Neuronal stem cell (in vitro differentiated cells): ENCODE measurements at regions not wholly inside any gene's neighbourhood (a gene's known extent, or its start where the extent isn't known, plus 50 kb on each side); places are given as distances from the start of the nearest gene placed in this dataset.

Experiments
- DNase-seq: peaks from one replicate; pipeline ENCODE4 v3.0.0-alpha.2; 2013; ENCODE audit warnings: low spot score
- H2AFZ ChIP-seq: one replicate; pipeline ENCODE4 v1.6.1; 2013; ENCODE audit warnings: mild to moderate bottlenecking, low read length, inconsistent platforms
- H2AK5ac ChIP-seq: 2 replicates; pipeline ENCODE4 v1.6.1; 2013; ENCODE audit warnings: low read depth, mild to moderate bottlenecking, inconsistent platforms, low read length, moderate library complexity, mixed read lengths
- H2BK120ac ChIP-seq: 2 replicates; pipeline ENCODE4 v1.6.1; 2013; ENCODE audit warnings: low read depth, mild to moderate bottlenecking, inconsistent platforms, low read length, moderate library complexity, mixed read lengths
- H2BK12ac ChIP-seq: one replicate; pipeline ENCODE4 v1.6.1; 2013; ENCODE audit warnings: low read length, inconsistent platforms
- H2BK15ac ChIP-seq: 2 replicates; pipeline ENCODE4 v1.6.1; 2013; ENCODE audit warnings: mild to moderate bottlenecking, low read length, inconsistent platforms, mixed read lengths
- H2BK5ac ChIP-seq: one replicate; pipeline ENCODE4 v1.6.1; 2013; ENCODE audit warnings: inconsistent platforms, mild to moderate bottlenecking, low read length, moderate library complexity
- H3K14ac ChIP-seq: one replicate; pipeline ENCODE4 v1.6.1; 2013; ENCODE audit warnings: low read length, inconsistent platforms
- H3K18ac ChIP-seq: 2 replicates; pipeline ENCODE4 v1.6.1; 2013; ENCODE audit warnings: low read length, inconsistent platforms
- H3K23ac ChIP-seq: 2 replicates; pipeline ENCODE4 v1.6.1; 2013; ENCODE audit warnings: low read depth, mild to moderate bottlenecking, mixed read lengths, low read length, inconsistent platforms; ENCODE audit not compliant: poor library complexity
- H3K27ac ChIP-seq: replicated peaks from 3 replicates; pipeline ENCODE4 v1.5.1; 2013; ENCODE audit warnings: low read length, inconsistent platforms
- H3K27me3 ChIP-seq, 3 experiments: 2 replicates each; pipeline ENCODE4 v1.6.1; 2013; ENCODE audit warnings: low read length in 3 of 3, mild to moderate bottlenecking in 2 of 3, inconsistent platforms in 1 of 3, low read depth in 1 of 3, mixed read lengths in 1 of 3, moderate library complexity in 1 of 3; ENCODE audit not compliant: control insufficient read depth in 3 of 3, insufficient read depth in 3 of 3
- H3K36me3 ChIP-seq, 2 donors: replicated peaks in 1 of 2; 2 replicates each; pipeline ENCODE4 v1.6.1; 2013; ENCODE audit warnings: low read length in 2 of 2; ENCODE audit not compliant: control insufficient read depth in 2 of 2, insufficient read depth in 2 of 2
- H3K4ac ChIP-seq: 2 replicates; pipeline ENCODE4 v1.6.1; 2013; ENCODE audit warnings: inconsistent platforms, mild to moderate bottlenecking, low read length, moderate library complexity
- H3K4me1 ChIP-seq, 2 donors: 1 replicate in 1 of 2; 2 replicates in 1 of 2; pipeline ENCODE4 v1.6.1; 2013; ENCODE audit warnings: low read length in 2 of 2, low read depth in 1 of 2; ENCODE audit not compliant: control insufficient read depth in 2 of 2, insufficient read depth in 1 of 2
- H3K4me2 ChIP-seq: one replicate; pipeline ENCODE4 v1.6.1; 2013; ENCODE audit warnings: mild to moderate bottlenecking, low read length, inconsistent platforms; ENCODE audit not compliant: insufficient read depth, poor library complexity, severe bottlenecking
- H3K4me3 ChIP-seq, 2 donors: 2 replicates each; pipeline ENCODE4 v1.5.1; 2013; ENCODE audit warnings: low read length in 2 of 2, mild to moderate bottlenecking in 2 of 2, inconsistent platforms in 1 of 2, moderate library complexity in 1 of 2
- H3K79me1 ChIP-seq: one replicate; pipeline ENCODE4 v1.6.1; 2013; ENCODE audit warnings: low read depth, mild to moderate bottlenecking, inconsistent platforms, low read length, moderate library complexity
- H3K9ac ChIP-seq: one replicate; pipeline ENCODE4 v1.6.1; 2013; ENCODE audit warnings: mild to moderate bottlenecking, low read depth, low read length, inconsistent platforms; ENCODE audit not compliant: poor library complexity
- H3K9me3 ChIP-seq, 2 donors: replicated peaks in 1 of 2; 2 replicates each; pipeline versions ENCODE3 to v1.6.1; 2013; ENCODE audit warnings: low read length in 2 of 2, mild to moderate bottlenecking in 2 of 2, inconsistent platforms in 1 of 2, low read depth in 1 of 2, mixed read lengths in 1 of 2, moderate library complexity in 1 of 2; ENCODE audit not compliant: control insufficient read depth in 2 of 2, insufficient read depth in 1 of 2
- H4K8ac ChIP-seq: one replicate; pipeline ENCODE4 v1.6.1; 2013; ENCODE audit warnings: low read depth, mild to moderate bottlenecking, inconsistent platforms, low read length, moderate library complexity
- H4K91ac ChIP-seq: one replicate; pipeline ENCODE4 v1.6.1; 2013; ENCODE audit warnings: low read length, low read depth, mild to moderate bottlenecking, inconsistent platforms; ENCODE audit not compliant: poor library complexity
- WGBS, 2 donors: extraction: QIAGEN DNeasy Blood & Tissue Kit; methylation state at CpG; one replicate each; pipeline ENCODE4 v1.1.7; 2013; ENCODE audit warnings: missing lambda C conversion rate in 2 of 2, mixed read lengths in 1 of 2; ENCODE audit not compliant: insufficient read length in 2 of 2, insufficient replicate concordance in 1 of 2; ENCODE audit errors: extremely low coverage in 2 of 2; 5-methylcytosine and 5-hydroxymethylcytosine counted together

DNA sequence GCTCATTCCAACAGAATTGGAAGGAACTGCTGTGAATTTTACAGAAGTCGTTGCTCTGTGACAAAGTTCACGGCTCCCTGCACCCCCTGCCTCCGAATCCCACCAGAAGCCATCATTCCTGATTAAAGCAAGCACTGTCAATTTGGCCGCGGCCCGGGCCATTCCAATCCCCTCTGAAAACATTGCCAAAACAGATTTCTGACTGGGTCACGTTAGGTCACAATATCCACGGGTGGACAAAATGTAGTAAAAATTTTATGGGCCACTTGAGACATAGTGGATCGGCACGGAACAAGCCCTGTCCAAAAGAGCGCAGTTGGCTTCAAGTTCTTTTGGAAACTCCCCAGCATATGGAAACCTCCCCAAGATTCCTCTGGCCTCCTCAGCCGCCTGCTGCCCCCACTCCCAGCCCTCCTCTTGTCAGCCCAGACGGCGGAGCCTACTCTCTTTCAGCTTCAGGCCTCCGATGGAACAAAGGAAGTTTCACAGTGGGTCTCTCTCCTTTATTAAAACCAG is 67.2 kb upstream of the IFNAR2 start:
- no CpG with 5 or more reads among the region's 15 CpGs for WGBS, 2 donors
- no peak overlapping the region for H3K27ac ChIP-seq

DNA sequence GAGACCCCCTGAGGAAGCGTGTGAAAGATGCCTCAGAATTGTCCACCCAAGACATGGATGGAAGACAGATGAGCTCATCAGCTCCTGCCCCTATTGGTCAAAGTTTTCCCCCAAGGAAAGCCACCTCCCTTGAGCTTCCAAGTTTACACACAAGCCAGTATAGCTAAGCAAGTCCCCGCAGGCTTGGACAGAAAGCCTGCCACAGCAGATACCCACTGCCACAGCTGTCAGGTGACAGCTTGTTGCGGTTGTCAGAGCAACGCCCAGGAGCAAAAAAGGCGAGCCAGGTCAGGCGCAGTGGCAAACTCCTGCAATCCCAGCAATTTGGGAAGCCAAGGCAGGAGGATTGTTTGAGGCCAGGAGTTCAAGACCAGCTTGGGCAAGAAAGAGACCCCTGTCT is 60.9 kb upstream of the IFNAR2 start:
- Histone ChIP-seq H3K14ac (no peak overlapping the region), H2AFZ (no peak overlapping the region), H3K36me3 (no peaks in the 10 kb centered on the region), H4K8ac (no peak overlapping the region), H3K18ac (no peak overlapping the region), H3K4me1 (peaks cover 0 to 5% of the 10 kb centered on the region in 2 donors), H3K27me3 (peaks cover 0 to 19% (median 0%) of the 10 kb centered on the region in 3 experiments), H2BK5ac (no peak overlapping the region), H3K4ac (no peak overlapping the region), H2BK120ac (no peak overlapping the region), H3K4me2 (no peak overlapping the region), H2BK12ac (no peak overlapping the region), H2AK5ac (no peak overlapping the region), H2BK15ac (no peak overlapping the region), H3K27ac (no peak overlapping the region), H4K91ac (no peak overlapping the region), H3K79me1 (no peaks in the 10 kb centered on the region), H3K4me3 (no peak overlapping the region), H3K9ac (no peak overlapping the region), H3K23ac (no peak overlapping the region), H3K9me3 (no peaks in the 10 kb centered on the region)
- no CpG with 5 or more reads among the region's 6 CpGs for WGBS, 2 donors
- DNase-seq = no peak

More for the DNA sequence above, 67.2 kb upstream of the IFNAR2 start:
- H2BK120ac ChIP-seq = no peak overlapping the region
- no peaks in the 10 kb centered on the region for H3K79me1 ChIP-seq
- no peak overlapping the region for H4K91ac ChIP-seq
- H2BK5ac ChIP-seq = no peak overlapping the region
- H3K4me3 ChIP-seq = no peak overlapping the region
- H3K27me3 ChIP-seq = peaks cover 0 to 4% (median 0%) of the 10 kb centered on the region in 3 experiments
- no peak overlapping the region for H3K9ac ChIP-seq
- H3K18ac ChIP-seq = no peak overlapping the region
- H2BK12ac ChIP-seq = no peak overlapping the region
- H3K9me3 ChIP-seq = peaks cover 0 to 5% of the 10 kb centered on the region in 2 donors
- peaks cover 3 to 7% of the 10 kb centered on the region in 2 donors for H3K4me1 ChIP-seq
- no peaks in the 10 kb centered on the region for H3K36me3 ChIP-seq
- H3K23ac ChIP-seq = no peak overlapping the region
- H2AK5ac ChIP-seq = no peak overlapping the region
- peak; percentile 45 for DNase-seq
- H3K14ac ChIP-seq = no peak overlapping the region
- no peak overlapping the region for H3K4ac ChIP-seq
- no peak overlapping the region for H4K8ac ChIP-seq
- no peak overlapping the region for H3K4me2 ChIP-seq
- no peak overlapping the region for H2BK15ac ChIP-seq
- peak overlapping the region; percentile 71 for H2AFZ ChIP-seq

DNA sequence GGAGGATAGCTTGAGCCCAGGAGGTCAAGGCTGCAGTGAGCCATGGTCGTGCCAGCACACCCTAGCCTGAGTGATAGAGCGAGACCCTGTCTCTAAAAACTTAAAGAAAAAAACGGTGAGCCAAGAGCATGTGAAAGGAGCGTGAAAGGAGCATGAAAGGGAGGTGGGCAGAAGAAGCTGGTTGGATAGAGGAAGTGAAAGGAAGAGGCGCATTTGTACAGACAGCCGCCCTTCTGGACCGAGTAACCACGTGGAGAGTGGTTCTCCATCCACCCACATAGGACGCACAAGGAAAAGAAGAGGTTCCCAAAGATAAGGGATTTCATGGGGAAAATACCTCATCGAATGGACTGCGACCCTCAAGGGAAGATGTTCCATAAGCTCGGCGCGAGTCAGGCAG is 60.4 kb upstream of the IFNAR2 start:
- no peak overlapping the region for H2BK12ac ChIP-seq
- H3K23ac ChIP-seq = no peak overlapping the region
- H3K4me3 ChIP-seq = no peak overlapping the region
- H2BK120ac ChIP-seq = no peak overlapping the region
- H3K79me1 ChIP-seq = no peaks in the 10 kb centered on the region
- H3K4me1 ChIP-seq = peaks cover 0 to 5% of the 10 kb centered on the region in 2 donors
- no peak overlapping the region for H4K91ac ChIP-seq
- no peak overlapping the region for H3K14ac ChIP-seq
- H3K18ac ChIP-seq = no peak overlapping the region
- H3K9ac ChIP-seq = no peak overlapping the region
- H3K36me3 ChIP-seq = no peaks in the 10 kb centered on the region
- H3K27ac ChIP-seq = no peak overlapping the region
- no CpG with 5 or more reads among the region's 14 CpGs for WGBS, 2 donors
- no peak for DNase-seq
- H3K4ac ChIP-seq = no peak overlapping the region
- no peak overlapping the region for H2AFZ ChIP-seq
- no peak overlapping the region for H2BK5ac ChIP-seq
- peaks cover 0 to 21% (median 0%) of the 10 kb centered on the region in 3 experiments for H3K27me3 ChIP-seq
- no peak overlapping the region for H2BK15ac ChIP-seq
- H2AK5ac ChIP-seq = no peak overlapping the region
- no peak overlapping the region for H4K8ac ChIP-seq
- no peak overlapping the region for H3K4me2 ChIP-seq
- no peaks in the 10 kb centered on the region for H3K9me3 ChIP-seq

DNA sequence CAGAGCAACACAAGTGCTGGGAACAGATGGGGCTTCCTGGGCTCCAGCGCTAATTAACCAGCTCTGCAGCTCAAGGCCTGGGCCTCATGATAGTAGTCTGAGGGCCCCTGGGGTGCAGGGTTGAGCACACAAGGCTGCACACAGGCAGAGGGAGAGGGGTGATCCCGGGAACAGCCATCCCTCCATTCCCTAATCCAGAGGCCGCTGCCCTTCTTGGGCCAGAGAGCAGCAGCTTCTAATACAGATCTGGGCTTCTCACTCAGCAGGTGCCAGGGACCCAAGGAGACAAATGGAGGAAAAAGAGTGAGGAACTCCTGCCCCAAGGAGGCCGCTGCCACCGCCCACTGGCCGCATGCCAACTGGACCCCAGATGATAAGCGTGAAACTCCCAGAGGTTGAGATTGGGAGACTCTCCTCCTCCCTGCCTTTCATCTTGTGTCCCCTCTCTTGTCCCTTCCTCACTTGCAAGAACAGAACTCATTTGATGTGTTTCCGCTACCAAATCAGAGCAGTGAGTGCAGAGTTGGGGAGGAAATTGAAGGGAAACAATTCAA is 58.0 kb upstream of the IFNAR2 start:
- Histone ChIP-seq H2AK5ac (peak overlapping the region; percentile 30), H3K27me3 (peaks cover 0 to 21% (median 0%) of the 10 kb centered on the region in 3 experiments), H2BK120ac (no peak overlapping the region), H3K23ac (no peak overlapping the region), H3K9ac (no peak overlapping the region), H2BK5ac (no peak overlapping the region), H4K91ac (no peak overlapping the region), H2AFZ (no peak overlapping the region), H4K8ac (no peak overlapping the region), H3K4me1 (peaks cover 0 to 5% of the 10 kb centered on the region in 2 donors), H3K36me3 (no peaks in the 10 kb centered on the region), H3K79me1 (no peaks in the 10 kb centered on the region), H3K4me3 (no peak overlapping the region), H3K4ac (no peak overlapping the region), H3K27ac (no peak overlapping the region), H3K9me3 (no peaks in the 10 kb centered on the region), H3K18ac (no peak overlapping the region), H3K14ac (no peak overlapping the region), H2BK12ac (no peak overlapping the region), H3K4me2 (no peak overlapping the region), H2BK15ac (no peak overlapping the region)
- no peak for DNase-seq
- no CpG with 5 or more reads among the region's 8 CpGs for WGBS, 2 donors
